ENCODE measurements at regions not wholly inside any gene's neighbourhood (a gene's known extent, or its start where the extent isn't known, plus 50 kb on each side); places are given as distances from the start of the nearest gene placed in this dataset.

DNA sequence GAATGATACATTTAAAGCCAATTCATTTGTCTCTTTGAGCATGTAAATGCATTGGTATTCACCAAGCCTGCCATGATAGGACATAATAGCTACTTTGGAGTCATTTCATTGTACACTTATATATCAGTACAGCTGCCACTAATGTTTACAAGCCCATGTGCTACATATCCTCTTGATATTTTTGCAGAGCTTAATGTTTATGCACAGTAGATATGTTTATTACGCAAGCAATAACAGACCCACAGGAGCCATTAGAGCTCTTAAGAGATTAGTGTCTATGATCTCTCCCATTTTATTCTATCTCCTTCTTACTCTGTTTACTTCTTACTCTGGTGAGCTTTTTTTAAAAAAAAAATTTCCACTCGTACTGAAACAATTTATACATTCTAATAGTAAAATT, 1132.1 kb upstream of the ZEB2 start:
- TF ChIP-seq EZH2 (IDR thresholded peaks at IDR 0.05) (no peak), EGR1 (IDR thresholded peaks at IDR 0.05; ENCODE audit: low read depth) (no peak), POLR2AphosphoS5 (IDR thresholded peaks at IDR 0.05; ENCODE audit: low read depth, low read length) (no peak), YY1 (IDR thresholded peaks at IDR 0.05; ENCODE audit: extremely low read depth, insufficient replicate concordance, low read depth, low read length) (no peak), POLR2A (IDR thresholded peaks at IDR 0.05; ENCODE audit: borderline replicate concordance, extremely low read depth, insufficient read depth, insufficient read length) (no peak), TCF7L2 (IDR thresholded peaks at IDR 0.05; ENCODE audit: borderline replicate concordance, extremely low read depth, insufficient read depth, insufficient read length) (no peak), ELF1 (IDR thresholded peaks at IDR 0.05; ENCODE audit: borderline replicate concordance, low read depth) (no peak)
- TF ChIP-seq, protein P1, sequence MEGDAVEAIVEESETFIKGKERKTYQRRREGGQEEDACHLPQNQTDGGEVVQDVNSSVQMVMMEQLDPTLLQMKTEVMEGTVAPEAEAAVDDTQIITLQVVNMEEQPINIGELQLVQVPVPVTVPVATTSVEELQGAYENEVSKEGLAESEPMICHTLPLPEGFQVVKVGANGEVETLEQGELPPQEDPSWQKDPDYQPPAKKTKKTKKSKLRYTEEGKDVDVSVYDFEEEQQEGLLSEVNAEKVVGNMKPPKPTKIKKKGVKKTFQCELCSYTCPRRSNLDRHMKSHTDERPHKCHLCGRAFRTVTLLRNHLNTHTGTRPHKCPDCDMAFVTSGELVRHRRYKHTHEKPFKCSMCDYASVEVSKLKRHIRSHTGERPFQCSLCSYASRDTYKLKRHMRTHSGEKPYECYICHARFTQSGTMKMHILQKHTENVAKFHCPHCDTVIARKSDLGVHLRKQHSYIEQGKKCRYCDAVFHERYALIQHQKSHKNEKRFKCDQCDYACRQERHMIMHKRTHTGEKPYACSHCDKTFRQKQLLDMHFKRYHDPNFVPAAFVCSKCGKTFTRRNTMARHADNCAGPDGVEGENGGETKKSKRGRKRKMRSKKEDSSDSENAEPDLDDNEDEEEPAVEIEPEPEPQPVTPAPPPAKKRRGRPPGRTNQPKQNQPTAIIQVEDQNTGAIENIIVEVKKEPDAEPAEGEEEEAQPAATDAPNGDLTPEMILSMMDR (IDR thresholded peaks at IDR 0.05 in 2 of 3, conservative IDR thresholded peaks at IDR 0.05 in 1 of 3; ENCODE audit: borderline replicate concordance in 1 of 3, insufficient read depth in 1 of 3, low read depth in 2 of 3, low read length in 2 of 3) = no peak
- TF ChIP-seq, protein P2, sequence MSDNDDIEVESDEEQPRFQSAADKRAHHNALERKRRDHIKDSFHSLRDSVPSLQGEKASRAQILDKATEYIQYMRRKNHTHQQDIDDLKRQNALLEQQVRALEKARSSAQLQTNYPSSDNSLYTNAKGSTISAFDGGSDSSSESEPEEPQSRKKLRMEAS (IDR thresholded peaks at IDR 0.05) = no peak
- TF ChIP-seq, protein P3, sequence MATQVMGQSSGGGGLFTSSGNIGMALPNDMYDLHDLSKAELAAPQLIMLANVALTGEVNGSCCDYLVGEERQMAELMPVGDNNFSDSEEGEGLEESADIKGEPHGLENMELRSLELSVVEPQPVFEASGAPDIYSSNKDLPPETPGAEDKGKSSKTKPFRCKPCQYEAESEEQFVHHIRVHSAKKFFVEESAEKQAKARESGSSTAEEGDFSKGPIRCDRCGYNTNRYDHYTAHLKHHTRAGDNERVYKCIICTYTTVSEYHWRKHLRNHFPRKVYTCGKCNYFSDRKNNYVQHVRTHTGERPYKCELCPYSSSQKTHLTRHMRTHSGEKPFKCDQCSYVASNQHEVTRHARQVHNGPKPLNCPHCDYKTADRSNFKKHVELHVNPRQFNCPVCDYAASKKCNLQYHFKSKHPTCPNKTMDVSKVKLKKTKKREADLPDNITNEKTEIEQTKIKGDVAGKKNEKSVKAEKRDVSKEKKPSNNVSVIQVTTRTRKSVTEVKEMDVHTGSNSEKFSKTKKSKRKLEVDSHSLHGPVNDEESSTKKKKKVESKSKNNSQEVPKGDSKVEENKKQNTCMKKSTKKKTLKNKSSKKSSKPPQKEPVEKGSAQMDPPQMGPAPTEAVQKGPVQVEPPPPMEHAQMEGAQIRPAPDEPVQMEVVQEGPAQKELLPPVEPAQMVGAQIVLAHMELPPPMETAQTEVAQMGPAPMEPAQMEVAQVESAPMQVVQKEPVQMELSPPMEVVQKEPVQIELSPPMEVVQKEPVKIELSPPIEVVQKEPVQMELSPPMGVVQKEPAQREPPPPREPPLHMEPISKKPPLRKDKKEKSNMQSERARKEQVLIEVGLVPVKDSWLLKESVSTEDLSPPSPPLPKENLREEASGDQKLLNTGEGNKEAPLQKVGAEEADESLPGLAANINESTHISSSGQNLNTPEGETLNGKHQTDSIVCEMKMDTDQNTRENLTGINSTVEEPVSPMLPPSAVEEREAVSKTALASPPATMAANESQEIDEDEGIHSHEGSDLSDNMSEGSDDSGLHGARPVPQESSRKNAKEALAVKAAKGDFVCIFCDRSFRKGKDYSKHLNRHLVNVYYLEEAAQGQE (IDR thresholded peaks at IDR 0.05; ENCODE audit: low read depth) = no peak
- TF ChIP-seq, protein P4, sequence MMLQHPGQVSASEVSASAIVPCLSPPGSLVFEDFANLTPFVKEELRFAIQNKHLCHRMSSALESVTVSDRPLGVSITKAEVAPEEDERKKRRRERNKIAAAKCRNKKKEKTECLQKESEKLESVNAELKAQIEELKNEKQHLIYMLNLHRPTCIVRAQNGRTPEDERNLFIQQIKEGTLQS (IDR thresholded peaks at IDR 0.05) = no peak
- TF ChIP-seq, protein P5, sequence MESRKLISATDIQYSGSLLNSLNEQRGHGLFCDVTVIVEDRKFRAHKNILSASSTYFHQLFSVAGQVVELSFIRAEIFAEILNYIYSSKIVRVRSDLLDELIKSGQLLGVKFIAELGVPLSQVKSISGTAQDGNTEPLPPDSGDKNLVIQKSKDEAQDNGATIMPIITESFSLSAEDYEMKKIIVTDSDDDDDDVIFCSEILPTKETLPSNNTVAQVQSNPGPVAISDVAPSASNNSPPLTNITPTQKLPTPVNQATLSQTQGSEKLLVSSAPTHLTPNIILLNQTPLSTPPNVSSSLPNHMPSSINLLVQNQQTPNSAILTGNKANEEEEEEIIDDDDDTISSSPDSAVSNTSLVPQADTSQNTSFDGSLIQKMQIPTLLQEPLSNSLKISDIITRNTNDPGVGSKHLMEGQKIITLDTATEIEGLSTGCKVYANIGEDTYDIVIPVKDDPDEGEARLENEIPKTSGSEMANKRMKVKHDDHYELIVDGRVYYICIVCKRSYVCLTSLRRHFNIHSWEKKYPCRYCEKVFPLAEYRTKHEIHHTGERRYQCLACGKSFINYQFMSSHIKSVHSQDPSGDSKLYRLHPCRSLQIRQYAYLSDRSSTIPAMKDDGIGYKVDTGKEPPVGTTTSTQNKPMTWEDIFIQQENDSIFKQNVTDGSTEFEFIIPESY (IDR thresholded peaks at IDR 0.05; ENCODE audit: extremely low read depth, insufficient replicate concordance, low read length) = no peak
